ENCODE measurements at regions not wholly inside any gene's neighbourhood (a gene's known extent, or its start where the extent isn't known, plus 50 kb on each side); places are given as distances from the start of the nearest gene placed in this dataset.

DNA sequence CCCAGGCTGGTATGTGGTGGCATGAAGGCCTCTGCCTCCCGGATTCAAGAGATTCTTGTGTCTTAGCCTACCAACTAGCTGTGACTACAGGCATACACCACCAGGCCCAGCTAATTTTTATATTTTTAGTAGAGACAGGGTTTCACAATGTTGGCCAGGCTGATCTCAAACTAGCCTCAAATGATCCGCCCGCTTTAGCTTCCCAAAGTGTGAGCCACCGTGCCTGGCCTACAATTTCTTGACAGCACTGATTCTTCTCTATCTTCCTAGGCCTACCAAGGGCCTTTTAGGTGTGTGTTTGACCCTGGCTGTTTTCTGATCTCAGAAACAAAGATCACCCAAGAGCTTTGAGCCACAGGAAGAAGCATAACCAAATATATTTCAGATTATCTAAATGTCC, 540.8 kb upstream of the ADAMTS5 start:
- Histone ChIP-seq H3K4me3 (no peak overlapping the region), H3K27me3 (no peaks in the 10 kb centered on the region), H3K27ac (no peak overlapping the region), H3K36me3 (no peaks in the 10 kb centered on the region), H3K4me1 (no peaks in the 10 kb centered on the region), H3K9me3 (no peaks in the 10 kb centered on the region)
- no peak for DNase-seq
- intact Hi-C loops (cut with DNase I; ENCODE audit: low total_unique reads), result no loop called here
- TF ChIP-seq POLR2A (IDR thresholded peaks at IDR 0.05), result no peak
- TF ChIP-seq, protein P1, sequence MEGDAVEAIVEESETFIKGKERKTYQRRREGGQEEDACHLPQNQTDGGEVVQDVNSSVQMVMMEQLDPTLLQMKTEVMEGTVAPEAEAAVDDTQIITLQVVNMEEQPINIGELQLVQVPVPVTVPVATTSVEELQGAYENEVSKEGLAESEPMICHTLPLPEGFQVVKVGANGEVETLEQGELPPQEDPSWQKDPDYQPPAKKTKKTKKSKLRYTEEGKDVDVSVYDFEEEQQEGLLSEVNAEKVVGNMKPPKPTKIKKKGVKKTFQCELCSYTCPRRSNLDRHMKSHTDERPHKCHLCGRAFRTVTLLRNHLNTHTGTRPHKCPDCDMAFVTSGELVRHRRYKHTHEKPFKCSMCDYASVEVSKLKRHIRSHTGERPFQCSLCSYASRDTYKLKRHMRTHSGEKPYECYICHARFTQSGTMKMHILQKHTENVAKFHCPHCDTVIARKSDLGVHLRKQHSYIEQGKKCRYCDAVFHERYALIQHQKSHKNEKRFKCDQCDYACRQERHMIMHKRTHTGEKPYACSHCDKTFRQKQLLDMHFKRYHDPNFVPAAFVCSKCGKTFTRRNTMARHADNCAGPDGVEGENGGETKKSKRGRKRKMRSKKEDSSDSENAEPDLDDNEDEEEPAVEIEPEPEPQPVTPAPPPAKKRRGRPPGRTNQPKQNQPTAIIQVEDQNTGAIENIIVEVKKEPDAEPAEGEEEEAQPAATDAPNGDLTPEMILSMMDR (IDR thresholded peaks at IDR 0.05), result no peak

DNA sequence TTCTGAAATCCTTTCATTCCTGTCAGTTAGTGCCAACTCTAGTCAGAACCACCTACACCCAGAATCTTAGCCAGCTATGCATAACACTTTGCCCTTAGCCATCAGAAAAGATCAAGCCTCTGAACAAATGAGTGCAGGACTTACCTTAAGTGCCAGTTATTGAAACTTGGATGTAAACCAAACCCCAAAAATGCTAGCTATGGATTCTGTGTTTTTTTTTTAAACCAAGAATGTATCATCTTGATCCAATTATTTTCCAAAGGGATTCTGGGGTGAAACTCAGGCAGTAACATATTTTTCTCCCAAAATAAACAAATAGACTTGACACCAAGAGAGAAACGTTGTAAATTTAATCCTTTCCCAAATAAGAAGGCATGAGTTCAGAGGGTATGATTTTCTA, 538.6 kb upstream of the ADAMTS5 start:
- no peak overlapping the region for H3K4me3 ChIP-seq
- TF ChIP-seq POLR2A (IDR thresholded peaks at IDR 0.05), result no peak
- no peaks in the 10 kb centered on the region for H3K4me1 ChIP-seq
- intact Hi-C loops (cut with DNase I; ENCODE audit: low total_unique reads), result no loop called here
- no peaks in the 10 kb centered on the region for H3K9me3 ChIP-seq
- H3K27me3 ChIP-seq, result no peaks in the 10 kb centered on the region
- no peak for DNase-seq
- H3K27ac ChIP-seq, result no peak overlapping the region
- no peaks in the 10 kb centered on the region for H3K36me3 ChIP-seq

DNA sequence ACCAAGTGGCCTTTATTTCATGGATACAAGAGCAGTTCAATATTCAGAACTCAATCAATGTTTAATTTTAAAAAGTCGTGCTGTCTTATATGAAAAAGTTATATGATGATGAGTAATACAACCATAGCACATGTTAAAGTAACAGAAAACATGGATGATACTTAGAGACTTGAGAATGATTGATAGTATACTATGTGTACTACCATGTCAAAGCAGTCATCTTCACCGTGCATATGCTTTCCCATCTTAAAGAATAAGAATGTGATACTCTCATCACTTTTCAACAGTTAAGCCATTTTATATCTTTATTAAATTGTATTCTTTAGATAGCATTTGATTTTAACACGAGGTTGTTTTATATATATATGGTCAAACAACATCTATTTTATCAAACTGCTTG, 535.9 kb upstream of the ADAMTS5 start:
- Histone ChIP-seq H3K27me3 (no peaks in the 10 kb centered on the region), H3K4me1 (no peaks in the 10 kb centered on the region), H3K9me3 (no peaks in the 10 kb centered on the region), H3K27ac (no peak overlapping the region), H3K4me3 (no peak overlapping the region), H3K36me3 (no peaks in the 10 kb centered on the region)
- intact Hi-C loops (cut with DNase I; ENCODE audit: low total_unique reads), result no loop called here
- DNase-seq, result no peak
- TF ChIP-seq, protein P1 (IDR thresholded peaks at IDR 0.05), result no peak
- TF ChIP-seq POLR2A (IDR thresholded peaks at IDR 0.05), result no peak

DNA sequence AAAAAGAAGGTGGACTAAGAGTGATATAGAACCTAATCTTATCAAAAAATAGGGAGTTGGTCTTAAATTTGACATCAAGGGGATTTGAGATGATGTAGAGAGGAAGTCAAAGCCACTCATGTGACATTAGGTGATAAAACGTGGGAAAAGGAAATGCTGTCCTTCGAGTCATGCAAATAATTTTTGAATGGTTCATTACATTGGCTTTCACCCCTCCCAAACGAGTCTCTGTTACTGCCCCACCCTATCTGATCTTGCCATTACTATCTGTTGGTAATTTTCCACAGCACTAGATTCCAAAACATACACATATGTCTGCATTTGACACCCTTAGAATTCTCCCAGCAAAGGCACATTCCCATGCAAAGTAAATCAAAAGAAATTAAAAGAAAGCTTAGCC, 531.1 kb upstream of the ADAMTS5 start:
- Histone ChIP-seq H3K27ac (no peak overlapping the region), H3K9me3 (no peaks in the 10 kb centered on the region), H3K36me3 (no peaks in the 10 kb centered on the region), H3K4me3 (no peak overlapping the region), H3K4me1 (no peaks in the 10 kb centered on the region), H3K27me3 (no peaks in the 10 kb centered on the region)
- no peak for TF ChIP-seq POLR2A (IDR thresholded peaks at IDR 0.05)
- TF ChIP-seq, protein P1 (IDR thresholded peaks at IDR 0.05), result no peak
- intact Hi-C loops (cut with DNase I; ENCODE audit: low total_unique reads), result no loop called here
- no peak for DNase-seq

DNA sequence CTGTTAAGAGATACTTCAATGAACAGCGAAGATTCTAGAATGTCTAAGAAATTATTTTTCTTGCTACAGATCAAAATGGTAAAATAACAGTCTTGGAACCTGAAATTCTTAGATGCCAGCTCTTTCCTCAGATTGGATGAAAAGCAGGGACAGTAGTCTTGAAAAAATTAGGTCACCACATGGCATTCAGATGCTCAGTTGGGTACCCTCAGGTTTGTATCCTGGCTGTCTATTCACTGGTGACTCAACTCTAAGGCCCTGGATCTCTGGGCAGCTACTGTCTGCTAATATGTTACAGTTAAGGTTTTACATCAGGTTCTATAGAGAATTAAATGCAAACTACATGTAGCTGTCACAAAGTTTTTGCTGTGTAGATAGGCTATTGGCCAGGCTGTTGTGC, 528.9 kb upstream of the ADAMTS5 start:
- no peak overlapping the region for H3K4me3 ChIP-seq
- no peaks in the 10 kb centered on the region for H3K36me3 ChIP-seq
- TF ChIP-seq POLR2A (IDR thresholded peaks at IDR 0.05), result no peak
- TF ChIP-seq, protein P1 (IDR thresholded peaks at IDR 0.05), result no peak
- H3K27ac ChIP-seq, result no peak overlapping the region
- H3K4me1 ChIP-seq, result no peaks in the 10 kb centered on the region
- DNase-seq, result no peak
- H3K27me3 ChIP-seq, result no peaks in the 10 kb centered on the region
- no peaks in the 10 kb centered on the region for H3K9me3 ChIP-seq
- intact Hi-C loops (cut with DNase I; ENCODE audit: low total_unique reads), result no loop called here

DNA sequence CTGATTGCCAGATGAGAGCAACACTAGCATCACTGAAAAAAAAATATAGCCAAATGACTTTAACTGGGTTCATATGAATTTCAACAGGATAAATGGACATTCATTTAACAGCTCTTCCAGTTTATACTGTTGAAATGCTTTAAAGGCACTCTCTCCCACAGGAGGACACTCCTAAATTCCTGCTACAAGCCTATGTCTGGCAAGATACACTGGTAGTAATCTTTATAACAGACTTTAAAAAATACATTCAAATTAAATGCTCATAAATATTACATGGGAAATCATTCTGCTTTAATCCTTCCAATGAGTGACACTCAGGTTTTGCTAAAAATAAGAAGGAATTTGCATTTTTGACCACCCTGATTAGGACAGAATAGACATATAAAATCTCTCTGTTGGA, 526.7 kb upstream of the ADAMTS5 start:
- TF ChIP-seq, protein P1 (IDR thresholded peaks at IDR 0.05), result no peak
- no peak for TF ChIP-seq POLR2A (IDR thresholded peaks at IDR 0.05)
- H3K27me3 ChIP-seq, result no peaks in the 10 kb centered on the region
- H3K9me3 ChIP-seq, result no peaks in the 10 kb centered on the region
- DNase-seq, result no peak
- H3K27ac ChIP-seq, result no peak overlapping the region
- no peak overlapping the region for H3K4me3 ChIP-seq
- intact Hi-C loops (cut with DNase I; ENCODE audit: low total_unique reads), result no loop called here
- H3K36me3 ChIP-seq, result no peaks in the 10 kb centered on the region
- no peaks in the 10 kb centered on the region for H3K4me1 ChIP-seq

All from uterus (tissue), 3 donors.